GM21526 (cell line): ENCODE measurements at regions not wholly inside any gene's neighbourhood (a gene's known extent, or its start where the extent isn't known, plus 50 kb on each side); places are given as distances from the start of the nearest gene placed in this dataset.
A peak's percentile ranks its signal among the peaks of the same experiment; 100 is the strongest.
"Not testable (repeated sequence)": the region's sequence is repeated elsewhere in the genome, so short reads cannot be mapped to it uniquely, and the experiment has no call there.

ENCODE experiments used
- ATAC-seq: cut with Tn5 transposase; IDR thresholded peaks from one replicate; pipeline ENCODE4 v1.9.1; 2021; ENCODE audit warnings: moderate library complexity; ENCODE audit not compliant: unreplicated experiment, low FRiP score

- ATAC-seq = no peak
These were observed 620.0 kb downstream of the BCOR start for GRCh38 chrX:39477762-39478120.

DNA sequence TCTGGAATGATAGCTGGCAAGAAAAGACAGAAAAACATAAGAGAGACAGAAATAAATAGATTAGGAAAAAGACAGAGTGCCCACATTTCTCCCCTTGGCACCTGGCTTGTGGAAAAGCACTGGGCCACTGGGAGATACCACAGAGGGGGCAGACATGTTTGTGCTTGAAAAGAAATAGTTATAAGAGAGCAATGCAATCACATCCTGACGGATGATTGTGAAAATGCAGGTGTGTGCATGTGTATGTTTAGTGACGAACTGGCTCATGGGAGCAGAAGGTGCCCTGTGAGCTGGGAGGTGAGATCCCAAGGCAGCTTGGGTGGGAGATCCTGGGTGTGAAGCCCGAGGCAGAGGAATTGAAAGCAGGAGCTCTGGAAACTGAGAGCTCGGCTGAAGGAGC, 617.9 kb downstream of the BCOR start:
- no peak for ATAC-seq

- no peak for ATAC-seq
These were observed 616.8 kb downstream of the BCOR start for GRCh38 chrX:39480963-39481362.

GRCh38 chrX:39481621-39482020, 616.1 kb downstream of the BCOR start:
- ATAC-seq = no peak

GRCh38 chrX:39484159-39485068, 613.3 kb downstream of the BCOR start:
- ATAC-seq = no peak

DNA sequence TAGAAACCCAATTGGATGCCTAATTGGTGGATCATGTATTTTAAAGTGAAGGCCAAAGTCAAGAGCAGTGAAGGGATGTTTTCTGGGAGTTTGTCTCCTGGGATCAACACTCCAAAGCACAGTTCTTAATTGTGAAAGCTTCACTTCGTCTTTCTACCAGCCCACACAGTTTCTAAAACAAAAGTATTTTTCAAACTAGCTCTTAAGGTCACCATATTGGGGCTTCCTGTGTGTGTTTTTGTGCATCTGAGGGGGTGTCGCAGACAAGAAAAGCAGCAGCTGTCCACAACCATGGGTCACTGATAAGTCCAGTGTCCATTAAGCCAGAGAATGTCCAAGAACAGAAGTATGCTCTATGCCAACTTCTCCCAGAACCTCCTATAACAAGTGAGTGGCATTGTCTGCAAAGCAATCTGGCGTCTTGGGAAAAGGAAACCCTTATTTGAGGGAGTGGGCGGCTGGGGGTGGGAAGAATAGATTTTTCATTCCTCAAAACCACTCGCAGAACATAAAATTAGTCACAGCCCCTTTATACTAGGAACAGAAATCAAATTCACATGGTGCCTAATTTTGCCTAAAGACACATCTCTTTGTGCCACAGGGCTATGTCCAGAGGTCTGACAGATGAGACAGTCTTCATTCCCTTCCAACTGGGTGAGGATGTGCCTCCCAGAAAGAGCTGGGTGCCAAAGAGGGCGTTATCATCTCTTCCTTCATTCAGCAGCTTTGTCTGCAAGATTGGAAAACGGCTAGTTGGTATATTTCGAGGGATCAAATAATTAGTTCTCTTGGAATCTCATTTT, 610.4 kb downstream of the BCOR start:
- no peak for ATAC-seq

DNA sequence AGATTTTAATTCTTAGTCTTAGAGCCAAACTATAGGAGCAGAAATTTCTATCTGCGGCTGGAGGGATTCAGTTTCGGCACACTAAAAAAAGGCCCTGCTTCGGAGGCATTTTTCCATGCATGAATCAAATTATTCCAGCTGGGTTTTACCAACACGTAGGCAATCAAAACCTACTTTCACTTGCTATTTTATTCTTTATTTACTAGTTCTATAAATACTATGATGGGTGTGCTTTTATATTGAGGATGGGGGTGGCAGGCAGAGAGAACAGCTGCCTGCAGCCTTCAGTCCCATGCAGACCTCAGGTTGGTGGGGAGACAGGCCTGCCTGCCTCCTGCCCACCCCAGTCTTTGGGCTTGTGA, 609.8 kb downstream of the BCOR start:
- ATAC-seq = no peak

- peak; percentile 55 for ATAC-seq
These were observed 606.0 kb downstream of the BCOR start for GRCh38 chrX:39491548-39492297.

GRCh38 chrX:39492497-39493162, 605.1 kb downstream of the BCOR start:
- no peak for ATAC-seq

DNA sequence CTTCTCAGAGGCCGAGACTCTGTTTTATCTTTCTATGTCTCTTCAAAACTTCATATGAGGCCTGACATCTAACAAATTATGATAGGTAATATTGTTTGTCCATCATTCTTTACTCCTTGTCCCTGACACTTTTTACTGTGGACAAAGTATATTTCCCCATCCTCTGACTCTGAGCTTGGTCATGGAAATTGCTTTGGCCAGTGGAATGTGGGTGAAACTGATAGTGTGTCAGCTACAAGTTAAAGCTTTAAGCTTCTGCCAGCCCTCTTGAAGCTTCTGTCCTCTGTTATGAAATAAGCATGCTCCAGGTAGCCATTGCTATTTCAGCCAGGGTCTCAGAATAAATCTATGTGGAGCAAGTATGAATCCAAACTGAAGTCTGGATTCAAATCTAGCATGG, 604.6 kb downstream of the BCOR start:
- ATAC-seq = no peak

DNA sequence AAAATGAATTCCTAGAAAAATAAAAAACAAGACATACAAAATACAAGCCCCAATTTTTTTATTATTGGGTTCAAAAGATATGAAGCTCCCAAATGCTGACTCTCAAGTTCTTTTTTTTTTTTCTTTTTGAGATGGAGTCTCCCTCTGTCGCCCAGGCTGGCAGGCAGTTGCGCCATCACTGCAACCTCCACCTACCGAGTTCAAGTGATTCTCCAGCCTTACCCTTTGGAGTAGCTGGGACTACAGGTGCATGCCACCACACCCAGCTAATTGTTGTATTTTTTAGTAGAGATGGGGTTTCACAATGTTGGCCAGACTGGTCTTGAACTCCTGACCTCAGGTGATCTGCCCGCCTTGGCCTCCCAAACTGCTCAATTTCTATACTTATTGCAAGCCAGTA, 600.6 kb downstream of the BCOR start:
- ATAC-seq = not testable (repeated sequence)

DNA sequence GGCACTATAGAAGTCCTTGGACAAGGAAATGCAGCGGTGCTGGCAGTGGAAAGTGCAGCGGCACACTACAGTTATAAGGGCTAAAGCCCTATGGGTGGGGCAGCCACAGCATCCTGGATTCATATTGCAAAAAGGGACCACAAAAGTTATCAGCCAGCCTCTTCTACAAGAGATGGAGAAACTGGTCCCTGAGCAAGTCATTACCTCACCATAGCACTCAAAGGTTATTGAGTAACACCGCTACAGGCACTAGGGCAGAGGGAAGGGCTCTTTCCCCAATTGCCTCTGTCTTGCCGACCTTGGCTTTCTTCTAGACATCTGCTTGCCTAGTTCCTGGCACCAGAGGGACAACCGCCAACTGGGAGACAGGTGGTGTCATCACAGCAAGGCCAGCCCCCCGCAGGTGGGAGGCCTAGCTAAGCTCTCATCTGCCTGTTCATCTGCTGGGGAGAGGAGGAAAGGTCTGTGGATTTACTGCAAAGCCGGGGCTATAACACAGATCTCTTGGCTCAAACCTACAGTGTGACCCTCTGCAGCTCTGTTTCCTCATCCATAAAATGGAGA, 600.0 kb downstream of the BCOR start:
- ATAC-seq = no peak

GRCh38 chrX:39499996-39500395, 597.8 kb downstream of the BCOR start:
- no peak for ATAC-seq

DNA sequence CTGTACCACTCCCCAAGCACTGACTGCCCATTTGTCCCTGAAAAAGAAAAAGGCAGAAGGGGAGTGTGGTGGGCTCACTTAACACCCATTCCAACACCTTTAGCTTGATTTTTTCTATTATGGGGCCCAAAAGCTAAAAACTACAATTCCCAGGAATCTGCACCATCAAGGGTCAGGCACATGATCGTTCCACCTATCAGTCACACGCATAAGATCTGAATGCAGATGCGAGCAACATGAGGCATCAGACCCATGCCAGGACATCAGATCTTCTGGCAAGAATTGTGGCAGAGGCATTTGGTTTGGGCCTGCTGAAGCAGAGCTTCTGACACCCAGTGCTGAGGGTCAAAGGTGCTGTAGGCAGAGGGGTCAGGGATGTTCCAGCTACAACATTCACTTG, 595.9 kb downstream of the BCOR start:
- ATAC-seq = no peak

GRCh38 chrX:39502486-39502885, 595.3 kb downstream of the BCOR start:
- ATAC-seq = no peak

GRCh38 chrX:39504227-39504626, 593.5 kb downstream of the BCOR start:
- no peak for ATAC-seq

- ATAC-seq = no peak
These were observed 592.9 kb downstream of the BCOR start for GRCh38 chrX:39504850-39505259.

DNA sequence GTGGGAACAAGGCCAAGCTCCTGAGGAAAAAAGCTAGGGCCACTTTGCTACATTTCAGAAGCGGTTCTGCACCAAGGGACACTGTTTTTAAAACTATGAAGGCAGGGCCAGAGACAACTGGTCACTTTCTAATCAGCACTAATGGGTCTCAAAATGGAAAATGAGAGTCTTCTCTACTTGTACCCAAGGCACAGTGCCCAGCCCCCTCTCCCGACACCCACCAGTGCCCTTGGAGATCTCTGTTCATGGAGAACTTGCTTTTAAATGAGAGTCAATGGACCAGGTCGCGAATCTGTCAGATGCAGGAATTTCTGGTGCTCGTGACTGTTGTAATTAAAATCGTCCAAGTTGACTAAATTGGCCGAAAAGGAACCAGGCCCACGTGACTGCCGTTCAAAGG, 591.6 kb downstream of the BCOR start:
- no peak for ATAC-seq

GRCh38 chrX:39507034-39507433, 590.7 kb downstream of the BCOR start:
- no peak for ATAC-seq

DNA sequence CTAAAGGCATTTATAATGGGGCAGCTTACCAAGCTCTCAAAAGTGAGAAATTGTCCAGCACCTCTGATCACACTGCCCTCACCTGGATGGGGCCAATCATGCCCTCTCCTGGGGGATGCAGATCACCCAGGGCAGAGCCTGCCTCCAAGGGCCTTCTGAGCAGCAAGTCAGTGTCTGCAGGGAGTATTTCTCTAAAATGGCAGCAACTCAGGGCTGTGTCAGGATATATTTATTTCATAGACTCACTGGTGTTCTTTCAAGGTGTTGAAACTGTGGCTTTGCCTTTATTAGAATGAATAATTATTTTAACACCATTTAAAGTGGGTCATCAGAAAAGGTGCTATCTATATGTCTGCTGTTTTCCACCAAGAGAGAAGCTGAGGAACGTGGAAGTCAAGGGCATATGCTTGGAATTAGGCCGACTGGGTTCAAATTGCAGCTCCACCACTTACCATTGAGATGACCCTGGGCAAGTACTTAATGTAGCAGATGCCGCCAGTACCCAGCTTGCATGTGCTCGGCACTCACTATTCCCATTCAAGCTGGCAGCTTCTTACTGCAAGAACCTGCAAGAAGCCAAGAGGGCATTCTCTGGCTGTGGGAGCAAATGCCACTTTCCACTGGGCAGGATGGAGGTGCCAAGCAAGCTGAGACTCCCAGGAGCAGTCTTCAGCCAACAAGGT, 590.0 kb downstream of the BCOR start:
- no peak for ATAC-seq
